Keratinocyte (primary cell): ENCODE measurements at regions not wholly inside any gene's neighbourhood (a gene's known extent, or its start where the extent isn't known, plus 50 kb on each side); places are given as distances from the start of the nearest gene placed in this dataset.

Source experiments
- DNase-seq: peaks from one replicate; pipeline ENCODE4 v3.0.0-alpha.2; 2011; ENCODE audit warnings: low read depth, missing footprints, low spot score
- FAIRE-seq: peaks from 2 replicates; lab custom pipeline; 2011; peaks lifted over from hg19 to GRCh38; lab: Jason Lieb, UNC
- H2AFZ ChIP-seq: 2 replicates; pipeline ENCODE4 v1.6.0; 2012; ENCODE audit warnings: low read length, control low read depth, inconsistent platforms; ENCODE audit not compliant: control insufficient read depth
- H3K27ac ChIP-seq: 2 replicates; pipeline ENCODE4 v1.5.1; 2011; ENCODE audit warnings: low read length; ENCODE audit not compliant: control insufficient read depth, insufficient read depth
- H3K27me3 ChIP-seq: 3 replicates; pipeline ENCODE4 v1.6.0; 2011; ENCODE audit warnings: low read length; ENCODE audit not compliant: control insufficient read depth, insufficient read depth; ENCODE audit errors: extremely low read depth
- H3K36me3 ChIP-seq, 2 experiments: 2 replicates in 1 of 2; 3 replicates in 1 of 2; pipeline ENCODE4 v1.5.1; 2011; ENCODE audit warnings: low read length in 2 of 2, mild to moderate bottlenecking in 1 of 2; ENCODE audit not compliant: control insufficient read depth in 2 of 2, insufficient read depth in 2 of 2; ENCODE audit errors: extremely low read depth in 1 of 2
- H3K4me1 ChIP-seq: 3 replicates; pipeline ENCODE4 v1.5.1; 2011; ENCODE audit warnings: low read length; ENCODE audit not compliant: control insufficient read depth, insufficient read depth; ENCODE audit errors: extremely low read depth
- H3K4me2 ChIP-seq: 3 replicates; pipeline ENCODE4 v1.6.0; 2011; ENCODE audit warnings: low read depth, low read length; ENCODE audit not compliant: control insufficient read depth, insufficient read depth; ENCODE audit errors: extremely low read depth
- H3K4me3 ChIP-seq, 3 experiments: fragments of 200-600 bp in 1 of 3; sonication (generic) in 1 of 3; 2 replicates in 2 of 3; 3 replicates in 1 of 3; pipeline ENCODE4 v1.5.1; 2011 to 2016; ENCODE audit warnings: low read length in 3 of 3, mild to moderate bottlenecking in 3 of 3, control low read depth in 2 of 3, inconsistent platforms in 1 of 3, low read depth in 1 of 3, mixed read lengths in 1 of 3, mixed run types in 1 of 3, moderate library complexity in 1 of 3; ENCODE audit not compliant: control insufficient read depth in 2 of 3, insufficient read depth in 2 of 3; ENCODE audit errors: extremely low read depth in 1 of 3
- H3K79me2 ChIP-seq: 2 replicates; pipeline ENCODE4 v1.6.0; 2012; ENCODE audit warnings: low read length; ENCODE audit not compliant: control insufficient read depth, insufficient read depth
- H3K9ac ChIP-seq: 3 replicates; pipeline ENCODE4 v1.6.0; 2011; ENCODE audit warnings: low read length; ENCODE audit not compliant: control insufficient read depth, insufficient read depth; ENCODE audit errors: extremely low read depth
- H3K9me1 ChIP-seq: 3 replicates; pipeline ENCODE4 v1.6.0; 2011; ENCODE audit warnings: low read length; ENCODE audit not compliant: control insufficient read depth, insufficient read depth; ENCODE audit errors: extremely low read depth
- H3K9me3 ChIP-seq: 2 replicates; pipeline ENCODE4 v1.5.1; 2012; ENCODE audit warnings: low read depth, low read length; ENCODE audit not compliant: control insufficient read depth
- H4K20me1 ChIP-seq: 3 replicates; pipeline ENCODE4 v1.6.0; 2011; ENCODE audit warnings: low read length; ENCODE audit not compliant: control insufficient read depth, insufficient read depth; ENCODE audit errors: extremely low read depth
- CTCF ChIP-seq, 3 experiments: IDR thresholded peaks in 1 of 3; conservative IDR thresholded peaks in 1 of 3; optimal IDR thresholded peaks in 1 of 3; 2 replicates in 2 of 3; 3 replicates in 1 of 3; pipeline versions ENCODE3 to v1.5.1; 2011; ENCODE audit warnings: low read length in 3 of 3, mild to moderate bottlenecking in 3 of 3, moderate library complexity in 2 of 3, control low read depth in 1 of 3, inconsistent platforms in 1 of 3; ENCODE audit not compliant: insufficient read depth in 2 of 3; ENCODE audit errors: extremely low read depth in 1 of 3
- EZH2 ChIP-seq: IDR thresholded peaks from one replicate; pipeline ENCODE4 v1.6.1; 2012; ENCODE audit warnings: inconsistent platforms, mild to moderate bottlenecking, low read length, moderate library complexity
- dilution Hi-C: fragments of 300-500 bp; cut with MboI; formaldehyde crosslinking; loops from one replicate; pipeline ENCODE4 v1.7.0; 2020; ENCODE audit warnings: low sequenced_read_pairs; ENCODE audit not compliant: extremely low pct_ligation_motif_present

DNA sequence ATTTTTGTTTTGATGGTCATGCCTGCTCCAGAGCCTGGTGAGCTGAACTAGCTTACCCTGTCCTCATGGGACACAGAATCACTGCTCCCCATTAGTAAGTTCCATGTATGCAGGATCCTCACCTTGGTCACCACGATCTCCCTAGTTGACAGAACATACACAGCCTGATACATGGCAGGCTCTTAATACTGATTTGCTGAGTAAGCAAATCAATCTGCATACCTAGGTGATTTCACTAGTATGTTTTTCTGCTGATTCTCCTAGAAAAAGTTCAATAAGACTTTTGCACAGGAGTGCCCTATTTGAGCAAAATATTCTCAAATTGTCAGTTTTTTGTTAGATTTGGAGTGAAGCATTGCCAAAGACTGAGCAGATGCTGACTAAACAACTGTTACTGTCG is 113.7 kb downstream of the ACER2 start:
- dilution Hi-C loops = no loop called here
- no peaks in the 10 kb centered on the region for H3K27me3 ChIP-seq
- DNase-seq = no peak

GRCh38 chr9:19521205-19521604 is 112.4 kb downstream of the ACER2 start:
- H3K4me1 ChIP-seq = no peaks in the 10 kb centered on the region
- H3K79me2 ChIP-seq = no peaks in the 10 kb centered on the region
- dilution Hi-C loops = no loop called here
- no peaks in the 10 kb centered on the region for H3K27me3 ChIP-seq
- no peak overlapping the region for H3K4me3 ChIP-seq
- H2AFZ ChIP-seq = no peak overlapping the region
- no peak overlapping the region for H3K9ac ChIP-seq
- H3K9me3 ChIP-seq = no peaks in the 10 kb centered on the region
- FAIRE-seq (no peak), DNase-seq (no peak)
- H3K4me2 ChIP-seq = no peak overlapping the region
- no peak overlapping the region for H3K27ac ChIP-seq
- H3K9me1 ChIP-seq = no peaks in the 10 kb centered on the region
- peak in 1 of 3 experiments; percentile 20 for TF ChIP-seq CTCF (optimal IDR thresholded peaks at IDR 0.05 in 1 of 3, IDR thresholded peaks at IDR 0.05 in 1 of 3, conservative IDR thresholded peaks at IDR 0.05 in 1 of 3; ENCODE audit: extremely low read depth in 1 of 3, insufficient read depth in 2 of 3, low read length in 3 of 3)
- no peak for TF ChIP-seq EZH2
- no peaks in the 10 kb centered on the region for H3K36me3 ChIP-seq
- H4K20me1 ChIP-seq = no peaks in the 10 kb centered on the region

More for the DNA sequence above, 113.7 kb downstream of the ACER2 start:
- H3K4me3 ChIP-seq = no peak overlapping the region
- H3K9ac ChIP-seq = no peak overlapping the region
- no peak overlapping the region for H2AFZ ChIP-seq
- H3K4me2 ChIP-seq = no peak overlapping the region
- no peaks in the 10 kb centered on the region for H3K4me1 ChIP-seq
- TF ChIP-seq EZH2 (no peak), CTCF (optimal IDR thresholded peaks at IDR 0.05 in 1 of 3, IDR thresholded peaks at IDR 0.05 in 1 of 3, conservative IDR thresholded peaks at IDR 0.05 in 1 of 3; ENCODE audit: extremely low read depth in 1 of 3, insufficient read depth in 2 of 3, low read length in 3 of 3) (no peak)
- no peaks in the 10 kb centered on the region for H3K36me3 ChIP-seq
- H3K27ac ChIP-seq = no peak overlapping the region
- H4K20me1 ChIP-seq = no peaks in the 10 kb centered on the region
- no peaks in the 10 kb centered on the region for H3K79me2 ChIP-seq
- no peaks in the 10 kb centered on the region for H3K9me1 ChIP-seq
- H3K9me3 ChIP-seq = no peaks in the 10 kb centered on the region
- FAIRE-seq = no peak
